Spinal cord (tissue), 9 donors: ENCODE measurements at regions not wholly inside any gene's neighbourhood (a gene's known extent, or its start where the extent isn't known, plus 50 kb on each side); places are given as distances from the start of the nearest gene placed in this dataset.

Experiments used
- DNase-seq, 6 donors: peaks; one replicate each; pipeline versions ENCODE4 v3.0.0 to v3.0.0-alpha.2; 2013 to 2015; ENCODE audit warnings: low spot score in 6 of 6, low read depth in 4 of 6
- H3K27ac ChIP-seq: one replicate; pipeline ENCODE4 v1.5.1; 2013; ENCODE audit warnings: low read depth, low read length, control low read depth
- H3K27me3 ChIP-seq: one replicate; pipeline ENCODE4 v1.6.1; 2013; ENCODE audit warnings: low read length; ENCODE audit not compliant: control insufficient read depth, insufficient read depth
- H3K36me3 ChIP-seq: one replicate; pipeline ENCODE4 v1.6.1; 2013; ENCODE audit warnings: low read length; ENCODE audit not compliant: control insufficient read depth, insufficient read depth
- H3K4me1 ChIP-seq: one replicate; pipeline ENCODE4 v1.6.1; 2013; ENCODE audit warnings: low read length; ENCODE audit not compliant: control insufficient read depth, insufficient read depth
- H3K4me3 ChIP-seq: one replicate; pipeline ENCODE4 v1.5.1; 2013; ENCODE audit warnings: low read depth, low read length, control low read depth
- H3K9me3 ChIP-seq: one replicate; pipeline ENCODE4 v1.6.1; 2013; ENCODE audit warnings: low read length; ENCODE audit not compliant: control insufficient read depth, insufficient read depth
- WGBS: methylation state at CpG from one replicate; pipeline ENCODE4 v1.1.5; 2013; ENCODE audit warnings: missing lambda C conversion rate; ENCODE audit not compliant: insufficient coverage; 5-methylcytosine and 5-hydroxymethylcytosine counted together
- donor health status: healthy.

DNA sequence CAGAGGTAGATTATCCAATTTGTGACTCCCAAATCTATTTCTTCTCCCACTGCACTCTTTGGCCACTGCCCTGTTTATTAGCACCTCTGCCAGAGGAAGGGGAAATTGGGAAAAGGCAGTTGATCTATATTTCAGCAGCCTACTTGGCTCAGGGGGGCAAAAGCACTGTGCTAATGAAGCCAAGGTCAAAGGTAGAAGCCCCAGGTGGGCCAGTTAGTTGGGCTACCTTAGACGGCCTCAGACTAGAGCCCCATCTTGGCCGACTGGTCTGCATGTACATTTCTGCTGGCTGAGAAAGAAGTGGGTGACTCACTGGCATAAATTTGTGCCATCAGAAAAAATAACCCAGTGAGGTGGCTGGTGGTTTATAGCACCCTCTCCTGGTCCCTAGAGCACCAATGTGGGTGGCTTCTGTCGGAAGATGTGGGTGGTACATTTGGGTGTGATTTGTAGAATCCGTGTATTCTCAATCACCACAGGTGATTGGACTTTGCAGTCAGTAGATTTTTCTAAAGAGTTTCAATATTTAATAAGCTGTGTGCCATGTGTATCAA, 293.3 kb upstream of the MKI67 start:
- no peak for DNase-seq
- Histone ChIP-seq H3K36me3 (no peaks in the 10 kb centered on the region), H3K4me1 (no peaks in the 10 kb centered on the region), H3K27me3 (no peaks in the 10 kb centered on the region), H3K27ac (no peak overlapping the region), H3K4me3 (no peak overlapping the region), H3K9me3 (no peaks in the 10 kb centered on the region)
- WGBS = 97% methylated on average over 3 of the region's 4 CpGs

DNA sequence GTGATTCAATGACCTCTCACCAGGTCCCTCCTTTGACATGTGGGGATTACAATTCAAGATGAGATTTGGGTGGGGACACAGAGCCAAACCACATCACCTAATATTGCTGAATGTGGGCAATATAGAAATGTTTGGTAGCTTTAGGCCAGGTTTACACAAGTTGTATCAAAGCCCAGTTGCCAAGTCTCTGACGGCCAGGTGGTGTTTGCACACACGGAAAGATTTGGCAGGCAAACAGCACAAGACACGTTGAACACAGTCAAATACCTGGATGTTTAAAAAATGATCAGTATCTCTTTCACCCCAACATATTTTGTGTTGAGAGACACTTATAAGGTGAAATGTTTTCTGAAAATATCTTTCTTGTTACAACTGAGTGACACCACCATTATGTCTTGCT, 294.4 kb upstream of the MKI67 start:
- Histone ChIP-seq H3K36me3 (no peaks in the 10 kb centered on the region), H3K9me3 (no peaks in the 10 kb centered on the region), H3K27me3 (no peaks in the 10 kb centered on the region), H3K4me3 (no peak overlapping the region), H3K4me1 (no peaks in the 10 kb centered on the region), H3K27ac (no peak overlapping the region)
- no peak for DNase-seq
- no CpG with 5 or more reads among the region's 3 CpGs for WGBS

DNA sequence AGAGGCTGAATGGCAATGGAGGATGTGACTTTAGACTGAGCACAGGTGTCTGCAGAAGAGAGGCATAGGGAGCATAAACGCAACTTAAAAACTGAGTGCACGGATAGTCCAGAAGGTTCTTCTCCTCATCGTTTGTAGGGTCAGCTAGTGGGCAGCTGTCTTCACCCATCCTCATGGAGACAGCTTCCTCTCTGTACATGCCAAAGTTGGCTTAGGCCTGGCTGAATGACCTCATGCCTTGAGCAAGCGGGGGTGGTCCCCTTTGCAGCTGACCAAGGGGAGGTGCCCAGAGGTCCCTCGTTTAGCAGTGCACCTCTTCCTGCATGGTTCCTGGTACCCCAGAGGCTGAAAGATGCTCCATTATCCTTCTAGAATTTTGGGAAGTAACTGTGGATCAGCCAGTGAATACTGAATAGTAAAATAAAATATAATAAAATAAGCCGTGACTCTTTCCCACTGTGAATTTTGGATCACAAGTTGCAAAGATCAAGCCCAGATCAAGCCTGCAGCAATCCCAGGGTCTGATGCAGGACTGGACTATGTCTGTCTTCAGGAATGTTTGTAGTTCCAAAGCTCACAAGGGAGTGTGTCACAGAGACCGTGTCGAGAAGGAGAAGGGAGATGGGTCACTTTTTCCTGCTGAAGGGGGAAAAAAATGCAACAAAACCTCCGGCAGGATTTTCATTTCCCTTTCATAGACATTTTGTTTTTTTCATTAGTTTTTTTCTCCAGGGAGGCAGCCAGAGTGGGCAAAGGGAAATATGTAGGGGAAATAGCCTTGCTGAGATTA, 295.3 kb upstream of the MKI67 start:
- H3K9me3 ChIP-seq = no peaks in the 10 kb centered on the region
- no peaks in the 10 kb centered on the region for H3K27me3 ChIP-seq
- H3K27ac ChIP-seq = no peak overlapping the region
- H3K4me1 ChIP-seq = no peaks in the 10 kb centered on the region
- H3K36me3 ChIP-seq = no peaks in the 10 kb centered on the region
- DNase-seq = no peak
- 82% methylated on average over 5 of the region's 9 CpGs for WGBS
- no peak overlapping the region for H3K4me3 ChIP-seq

DNA sequence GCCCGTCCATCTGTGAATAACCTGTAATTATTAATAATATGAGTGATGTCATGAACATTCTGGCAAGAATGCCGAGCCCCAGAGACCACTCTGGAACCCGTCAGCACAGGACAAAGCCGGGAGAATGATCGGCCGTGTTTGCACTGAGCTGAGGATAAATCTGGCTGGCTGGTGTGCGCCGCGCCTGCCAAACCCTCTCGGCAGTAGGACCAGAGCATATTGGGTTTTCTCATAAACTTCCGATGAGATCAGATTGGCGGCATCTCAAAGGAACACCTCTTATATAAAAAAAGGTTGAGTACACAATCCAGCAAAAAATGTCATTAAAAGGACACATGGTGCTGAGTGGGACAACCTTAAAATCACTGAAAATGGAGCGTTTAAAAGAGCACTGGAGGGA, 296.0 kb upstream of the MKI67 start:
- 68% methylated on average over 9 of the region's 13 CpGs for WGBS
- H3K27ac ChIP-seq = no peak overlapping the region
- H3K36me3 ChIP-seq = no peaks in the 10 kb centered on the region
- no peaks in the 10 kb centered on the region for H3K27me3 ChIP-seq
- peak in 1 of 6 donors; percentile 69 for DNase-seq
- no peak overlapping the region for H3K4me3 ChIP-seq
- H3K9me3 ChIP-seq = no peaks in the 10 kb centered on the region
- no peaks in the 10 kb centered on the region for H3K4me1 ChIP-seq

DNA sequence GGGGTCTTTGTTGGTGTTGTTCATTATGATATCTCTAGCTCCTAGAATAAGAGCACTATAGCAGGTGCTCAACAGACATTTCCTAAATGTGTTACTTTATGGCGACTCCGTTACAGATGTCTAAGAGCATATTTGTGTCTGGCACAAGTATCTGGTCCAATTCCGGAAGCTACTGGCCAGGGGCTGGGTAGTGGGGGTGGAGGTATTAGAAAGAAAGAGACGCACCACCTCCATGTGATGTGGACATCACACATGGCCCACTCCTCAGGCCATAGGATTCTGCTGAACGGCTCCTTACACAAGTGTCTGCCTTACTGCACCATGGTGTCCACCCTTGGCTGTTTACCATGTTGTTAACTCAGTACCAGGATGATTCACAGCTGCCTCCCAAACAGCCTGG, 296.8 kb upstream of the MKI67 start:
- Histone ChIP-seq H3K4me3 (no peak overlapping the region), H3K27ac (no peak overlapping the region), H3K9me3 (no peaks in the 10 kb centered on the region), H3K36me3 (no peaks in the 10 kb centered on the region), H3K4me1 (no peaks in the 10 kb centered on the region), H3K27me3 (no peaks in the 10 kb centered on the region)
- 94% methylated on average over 4 of the region's 5 CpGs for WGBS
- no peak for DNase-seq

DNA sequence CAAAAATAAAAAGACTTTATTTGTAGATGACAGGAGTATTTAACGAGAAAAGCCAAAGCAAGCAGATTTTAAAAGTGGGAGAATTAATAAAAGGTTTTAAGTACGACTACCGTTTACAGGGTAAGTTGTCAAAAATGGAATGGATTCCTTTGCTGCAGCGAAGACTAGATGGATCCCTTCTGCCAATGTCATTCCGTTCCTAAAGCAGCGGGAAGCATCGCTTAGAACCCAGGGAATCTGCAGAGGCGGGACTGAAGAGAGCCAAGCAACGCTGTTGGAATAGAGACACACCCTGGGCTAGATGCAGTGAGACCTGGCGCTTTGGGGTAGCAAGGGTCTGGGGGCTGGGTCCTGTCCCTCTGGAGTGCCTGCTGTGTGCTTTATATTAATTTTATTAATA, 303.1 kb upstream of the MKI67 start:
- Histone ChIP-seq H3K4me1 (peaks cover 33% of the 10 kb centered on the region), H3K27ac (no peak overlapping the region), H3K4me3 (no peak overlapping the region), H3K27me3 (no peaks in the 10 kb centered on the region), H3K9me3 (no peaks in the 10 kb centered on the region), H3K36me3 (no peaks in the 10 kb centered on the region)
- 81% methylated on average over 9 of the region's 10 CpGs for WGBS
- peak in 1 of 6 donors; percentile 57 for DNase-seq

DNA sequence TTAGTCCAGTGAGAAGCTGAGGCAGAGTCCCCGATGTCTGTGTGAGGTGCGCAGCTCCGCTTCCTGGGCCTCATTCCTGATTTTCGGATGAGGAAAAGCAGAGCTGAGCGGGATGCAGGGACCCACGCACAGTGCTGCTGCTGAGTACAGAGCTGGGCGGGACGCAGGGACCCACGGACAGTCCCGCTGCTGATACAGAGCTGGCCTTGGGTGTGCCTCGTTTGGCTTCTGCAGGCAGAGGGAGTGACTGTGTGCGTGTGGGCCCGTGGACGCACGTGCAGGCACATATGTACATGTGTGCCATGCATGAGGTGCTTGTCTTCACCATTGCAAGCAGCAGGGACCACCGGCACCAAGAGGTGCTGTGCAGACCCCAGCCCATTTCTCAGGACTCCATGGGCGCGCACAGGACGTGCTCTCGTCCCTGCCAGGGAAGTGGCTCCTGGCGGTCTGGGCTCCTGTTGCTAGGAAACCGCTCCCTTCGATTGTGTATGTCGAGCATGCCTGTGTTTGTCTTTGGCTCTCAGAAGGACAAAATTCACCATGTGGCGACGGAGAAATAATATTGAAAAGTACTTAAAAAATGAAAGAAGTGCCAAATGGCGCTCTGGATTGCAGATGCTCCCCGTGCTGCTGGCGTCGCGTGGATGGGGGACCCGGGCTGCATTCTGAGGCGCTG, 303.8 kb upstream of the MKI67 start:
- Histone ChIP-seq H3K4me3 (no peak overlapping the region), H3K27ac (no peak overlapping the region), H3K9me3 (no peaks in the 10 kb centered on the region), H3K27me3 (no peaks in the 10 kb centered on the region), H3K4me1 (peaks cover 33% of the 10 kb centered on the region), H3K36me3 (no peaks in the 10 kb centered on the region)
- DNase-seq = peak in 4 of 6 donors; percentile 22 to 92 (median 66)
- 36% methylated on average over 33 of the region's 33 CpGs for WGBS

DNA sequence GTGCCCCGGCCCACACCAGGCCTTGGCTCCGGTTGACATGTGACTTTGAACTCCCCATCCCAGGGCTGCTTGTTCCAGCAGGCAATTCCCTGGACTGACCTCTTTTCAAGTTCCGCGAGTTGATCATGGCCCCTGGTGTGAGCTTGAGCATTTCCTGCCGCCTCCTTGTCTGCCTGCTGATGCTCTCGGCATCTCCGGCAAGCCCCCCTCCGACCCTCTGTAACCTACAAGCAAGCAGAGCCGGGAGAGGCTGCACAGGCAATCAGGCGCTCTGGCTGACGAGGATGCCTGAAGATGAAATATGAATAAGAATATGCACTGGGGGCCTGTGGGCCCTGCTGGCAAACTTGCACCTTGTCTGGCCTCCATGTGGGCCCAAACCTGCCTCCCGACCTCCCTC, 304.9 kb upstream of the MKI67 start:
- Histone ChIP-seq H3K9me3 (no peaks in the 10 kb centered on the region), H3K36me3 (no peaks in the 10 kb centered on the region), H3K27ac (no peak overlapping the region), H3K4me3 (no peak overlapping the region), H3K27me3 (peaks cover 2% of the 10 kb centered on the region), H3K4me1 (peaks cover 36% of the 10 kb centered on the region)
- WGBS = 68% methylated on average over 9 of the region's 12 CpGs
- no peak for DNase-seq

DNA sequence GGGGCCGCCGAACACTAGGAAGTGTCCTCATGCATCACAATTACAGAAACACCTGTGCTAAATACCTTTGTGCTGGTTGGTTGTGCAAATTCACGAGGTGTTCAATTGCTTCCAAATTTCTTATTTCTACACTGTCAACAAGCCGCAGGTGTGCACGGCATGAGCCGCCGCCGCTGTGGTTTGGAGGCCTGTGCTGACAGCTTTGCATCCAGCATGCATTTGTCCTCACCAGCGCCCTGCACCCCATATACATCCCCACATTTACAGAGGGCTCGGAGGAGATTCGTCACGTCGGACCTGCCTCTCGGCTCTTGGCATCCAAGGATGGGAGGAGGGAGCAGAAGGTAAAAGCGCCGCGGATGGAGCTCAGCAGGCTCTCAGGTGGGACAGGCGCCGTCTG, 305.3 kb upstream of the MKI67 start:
- 78% methylated on average over 12 of the region's 19 CpGs for WGBS
- no peak overlapping the region for H3K27ac ChIP-seq
- H3K4me1 ChIP-seq = peaks cover 36% of the 10 kb centered on the region
- no peaks in the 10 kb centered on the region for H3K36me3 ChIP-seq
- DNase-seq = no peak
- H3K4me3 ChIP-seq = no peak overlapping the region
- no peaks in the 10 kb centered on the region for H3K9me3 ChIP-seq
- peaks cover 2% of the 10 kb centered on the region for H3K27me3 ChIP-seq

DNA sequence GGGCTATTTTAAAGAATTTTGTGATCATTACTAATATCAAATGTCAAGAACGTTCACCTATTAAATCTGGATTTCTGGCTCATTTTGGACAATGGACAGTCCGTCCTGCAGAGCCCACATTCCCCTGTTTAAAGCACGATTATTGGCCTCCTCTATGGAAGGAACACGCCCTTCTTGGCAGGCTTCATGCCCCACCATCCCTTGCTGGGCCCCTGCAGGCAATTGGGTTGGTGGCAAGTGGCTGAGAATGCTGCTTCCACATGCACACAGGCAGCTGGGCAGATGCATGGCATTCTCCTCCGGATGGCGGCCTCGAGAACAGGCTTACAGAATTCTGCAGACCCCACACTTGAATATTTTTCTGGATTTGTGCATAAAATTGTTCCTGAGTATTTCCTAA, 305.8 kb upstream of the MKI67 start:
- DNase-seq = peak in 3 of 6 donors; percentile 14 to 66 (median 44)
- Histone ChIP-seq H3K36me3 (no peaks in the 10 kb centered on the region), H3K4me1 (peaks cover 36% of the 10 kb centered on the region), H3K27ac (no peak overlapping the region), H3K27me3 (peaks cover 2% of the 10 kb centered on the region), H3K9me3 (no peaks in the 10 kb centered on the region), H3K4me3 (no peak overlapping the region)
- WGBS = 48% methylated on average over 3 of the region's 7 CpGs
